Ascending aorta (tissue), 2 donors: ENCODE measurements at regions not wholly inside any gene's neighbourhood (a gene's known extent, or its start where the extent isn't known, plus 50 kb on each side); places are given as distances from the start of the nearest gene placed in this dataset.

Experiments
- DNase-seq, 2 donors: peaks; one replicate each; pipeline ENCODE4 v3.0.0-alpha.2; 2019; ENCODE audit warnings: low spot score in 2 of 2
- H3K27ac ChIP-seq, 2 donors: fragments of 200-600 bp; sonication (generic); one replicate each; pipeline ENCODE4 v1.5.1; 2016 to 2017; ENCODE audit warnings: mild to moderate bottlenecking in 1 of 2
- H3K27me3 ChIP-seq: fragments of 200-600 bp; sonication (generic); one replicate; pipeline ENCODE4 v1.5.1; 2017
- H3K36me3 ChIP-seq, 2 donors: fragments of 200-600 bp; sonication (generic); one replicate each; pipeline ENCODE4 v1.5.1; 2016
- H3K4me1 ChIP-seq, 2 donors: fragments of 200-600 bp; sonication (generic); one replicate each; pipeline ENCODE4 v1.5.1; 2016 to 2017; ENCODE audit warnings: mild to moderate bottlenecking in 1 of 2
- H3K4me3 ChIP-seq, 2 donors: fragments of 200-600 bp; sonication (generic); one replicate each; pipeline ENCODE4 v1.5.1; 2016 to 2017; ENCODE audit warnings: mild to moderate bottlenecking in 1 of 2
- H3K9me3 ChIP-seq, 2 donors: fragments of 200-600 bp; sonication (generic); one replicate each; pipeline ENCODE4 v1.5.1; 2016
- intact Hi-C: fragments of 100-400 bp; cut with DNase I; formaldehyde crosslinking; loops from one replicate; pipeline ENCODE4 v1.15.1; 2023
- TF ChIP-seq, protein P1 (sequence below), 3 experiments: fragments of 200-600 bp in 2 of 3; fragments of 450-650 bp in 1 of 3; sonication (generic) in 2 of 3; IDR thresholded peaks; one replicate each; pipeline ENCODE4 v1.5.1; 2016 to 2019; ENCODE audit warnings: antibody characterized with exemption in 3 of 3, mild to moderate bottlenecking in 1 of 3, moderate library complexity in 1 of 3

DNA sequence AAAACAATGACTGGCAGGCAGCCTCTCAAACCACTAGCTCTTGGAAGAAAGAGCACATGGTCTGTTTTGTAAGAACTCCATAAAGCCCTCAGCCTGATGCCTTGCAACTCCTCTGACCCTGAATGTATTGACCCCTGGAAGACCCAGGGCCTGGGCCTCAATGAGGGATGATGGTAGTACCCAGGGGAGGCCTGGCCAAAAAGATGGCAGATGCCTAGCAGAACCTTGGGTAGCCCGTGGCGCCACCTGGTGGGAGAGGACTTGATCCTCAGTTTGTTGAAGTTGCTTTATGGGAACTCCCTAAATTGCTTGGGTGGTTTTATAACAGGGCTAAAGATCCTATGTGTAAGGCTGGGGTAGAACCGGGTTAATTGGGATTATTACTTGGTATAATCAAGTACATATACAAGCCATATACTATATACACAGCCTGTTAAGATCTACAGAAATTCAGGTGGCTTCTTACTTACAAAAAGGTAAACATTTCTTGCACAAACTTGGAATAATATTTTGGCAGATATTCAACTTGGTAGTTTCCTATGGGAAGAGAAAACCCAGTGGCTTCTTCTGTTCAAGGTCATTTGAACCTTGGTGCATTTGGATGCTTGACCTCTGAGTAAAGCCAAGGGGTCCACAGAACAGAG is 95.8 kb upstream of the CACUL1 start:
- TF ChIP-seq, protein P1, sequence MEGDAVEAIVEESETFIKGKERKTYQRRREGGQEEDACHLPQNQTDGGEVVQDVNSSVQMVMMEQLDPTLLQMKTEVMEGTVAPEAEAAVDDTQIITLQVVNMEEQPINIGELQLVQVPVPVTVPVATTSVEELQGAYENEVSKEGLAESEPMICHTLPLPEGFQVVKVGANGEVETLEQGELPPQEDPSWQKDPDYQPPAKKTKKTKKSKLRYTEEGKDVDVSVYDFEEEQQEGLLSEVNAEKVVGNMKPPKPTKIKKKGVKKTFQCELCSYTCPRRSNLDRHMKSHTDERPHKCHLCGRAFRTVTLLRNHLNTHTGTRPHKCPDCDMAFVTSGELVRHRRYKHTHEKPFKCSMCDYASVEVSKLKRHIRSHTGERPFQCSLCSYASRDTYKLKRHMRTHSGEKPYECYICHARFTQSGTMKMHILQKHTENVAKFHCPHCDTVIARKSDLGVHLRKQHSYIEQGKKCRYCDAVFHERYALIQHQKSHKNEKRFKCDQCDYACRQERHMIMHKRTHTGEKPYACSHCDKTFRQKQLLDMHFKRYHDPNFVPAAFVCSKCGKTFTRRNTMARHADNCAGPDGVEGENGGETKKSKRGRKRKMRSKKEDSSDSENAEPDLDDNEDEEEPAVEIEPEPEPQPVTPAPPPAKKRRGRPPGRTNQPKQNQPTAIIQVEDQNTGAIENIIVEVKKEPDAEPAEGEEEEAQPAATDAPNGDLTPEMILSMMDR (IDR thresholded peaks at IDR 0.05): peak in 2 of 3 experiments; percentile 24 to 49
- Histone ChIP-seq H3K4me3 (no peak overlapping the region), H3K36me3 (no peaks in the 10 kb centered on the region), H3K4me1 (no peaks in the 10 kb centered on the region), H3K27me3 (no peaks in the 10 kb centered on the region), H3K27ac (no peak overlapping the region), H3K9me3 (no peaks in the 10 kb centered on the region)
- intact Hi-C loops: no loop called here
- DNase-seq: peak in 1 of 2 donors; percentile 69

DNA sequence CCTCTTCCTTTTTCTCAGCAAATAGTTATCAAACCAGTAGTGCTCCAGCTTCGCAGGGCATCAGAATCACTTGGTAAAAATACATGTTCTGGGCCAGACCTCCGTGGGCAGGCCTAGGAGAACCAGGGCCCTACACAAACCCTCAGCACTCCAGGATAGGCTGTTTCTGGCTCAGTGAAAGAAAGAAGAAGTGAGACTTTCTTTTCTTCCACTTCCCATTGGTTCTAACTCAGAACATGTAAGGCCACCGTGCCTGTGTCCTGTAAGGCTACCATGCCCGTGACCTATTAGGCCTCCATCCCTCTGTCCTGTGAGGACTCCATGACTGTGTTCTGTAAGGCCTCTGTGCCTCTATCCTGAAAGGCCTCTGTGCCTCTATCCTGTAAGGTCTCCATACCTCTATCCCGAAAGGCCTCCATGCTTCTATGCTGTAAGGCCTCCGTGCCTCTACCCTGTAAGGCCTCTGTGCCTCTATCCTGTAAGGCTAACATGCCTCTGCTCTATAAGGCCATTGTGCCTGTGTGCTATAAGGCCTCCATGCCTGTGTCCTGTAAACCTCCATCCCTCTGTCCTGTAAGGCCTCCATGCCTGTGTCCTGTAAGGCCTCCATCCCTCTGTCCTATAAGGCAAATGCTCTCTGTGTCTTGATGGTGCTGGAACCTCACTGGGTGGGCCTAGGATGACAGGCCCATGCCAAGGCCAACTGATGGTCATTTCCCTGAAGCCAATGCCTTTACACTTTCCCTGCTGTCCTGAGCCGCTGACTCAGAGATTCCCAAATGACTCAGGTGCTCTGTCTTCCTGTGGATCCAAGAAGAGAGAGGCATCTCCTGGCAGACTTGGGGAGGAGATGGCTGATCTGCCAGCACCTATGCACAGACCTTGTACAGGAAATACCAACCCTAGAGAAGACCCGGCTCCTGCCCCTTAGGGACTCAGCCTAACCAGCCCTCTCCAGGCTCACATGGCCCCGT is 96.6 kb upstream of the CACUL1 start:
- Histone ChIP-seq H3K4me3 (no peak overlapping the region), H3K4me1 (no peaks in the 10 kb centered on the region), H3K36me3 (no peaks in the 10 kb centered on the region), H3K9me3 (no peaks in the 10 kb centered on the region), H3K27me3 (no peaks in the 10 kb centered on the region), H3K27ac (no peak overlapping the region)
- intact Hi-C loops: no loop called here
- TF ChIP-seq, protein P1 (IDR thresholded peaks at IDR 0.05): no peak
- no peak for DNase-seq

DNA sequence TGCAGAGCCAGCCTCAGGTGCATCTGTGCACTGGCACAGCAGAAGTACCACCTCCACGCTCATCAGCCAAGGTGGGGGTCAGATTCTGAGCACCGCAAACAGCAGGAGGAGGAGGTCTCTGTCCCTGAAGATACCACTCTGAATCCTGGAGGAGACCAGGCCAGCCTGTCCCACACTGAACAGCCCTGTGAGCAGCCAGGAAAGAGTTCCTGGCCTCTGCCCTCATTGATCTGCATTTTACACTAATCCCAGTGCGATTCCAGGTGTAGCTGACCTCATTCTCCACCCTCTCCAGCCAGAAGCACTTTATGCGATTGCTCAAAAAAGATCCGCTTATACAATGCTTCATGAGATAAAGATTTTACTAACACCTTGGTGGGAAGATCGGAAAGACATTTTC is 99.1 kb upstream of the CACUL1 start:
- Histone ChIP-seq H3K9me3 (no peaks in the 10 kb centered on the region), H3K27ac (no peak overlapping the region), H3K27me3 (no peaks in the 10 kb centered on the region), H3K4me1 (no peaks in the 10 kb centered on the region), H3K4me3 (no peak overlapping the region), H3K36me3 (no peaks in the 10 kb centered on the region)
- intact Hi-C loops: no loop called here
- TF ChIP-seq, protein P1 (IDR thresholded peaks at IDR 0.05): no peak
- no peak for DNase-seq

DNA sequence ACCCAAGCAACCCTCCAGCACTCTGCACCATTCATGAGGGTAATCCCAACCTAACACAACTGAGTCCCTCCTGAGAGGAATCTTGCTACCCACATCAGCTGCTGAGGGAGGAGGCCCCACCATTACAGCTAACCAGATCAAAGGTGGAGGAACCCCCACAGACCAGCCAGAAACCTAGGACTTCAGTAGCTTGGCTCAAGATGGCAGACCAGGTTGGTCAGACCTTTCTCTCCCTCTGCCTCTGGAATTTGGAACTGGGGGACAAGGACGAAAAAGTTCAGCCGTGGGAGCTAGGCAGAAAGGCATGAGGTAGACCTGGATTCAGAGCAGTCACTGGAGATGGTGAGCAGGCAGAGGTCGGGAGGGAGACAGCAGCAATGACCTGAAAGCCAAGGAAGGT is 101.3 kb upstream of the CACUL1 start:
- DNase-seq: no peak
- Histone ChIP-seq H3K4me3 (no peak overlapping the region), H3K9me3 (no peaks in the 10 kb centered on the region)

DNA sequence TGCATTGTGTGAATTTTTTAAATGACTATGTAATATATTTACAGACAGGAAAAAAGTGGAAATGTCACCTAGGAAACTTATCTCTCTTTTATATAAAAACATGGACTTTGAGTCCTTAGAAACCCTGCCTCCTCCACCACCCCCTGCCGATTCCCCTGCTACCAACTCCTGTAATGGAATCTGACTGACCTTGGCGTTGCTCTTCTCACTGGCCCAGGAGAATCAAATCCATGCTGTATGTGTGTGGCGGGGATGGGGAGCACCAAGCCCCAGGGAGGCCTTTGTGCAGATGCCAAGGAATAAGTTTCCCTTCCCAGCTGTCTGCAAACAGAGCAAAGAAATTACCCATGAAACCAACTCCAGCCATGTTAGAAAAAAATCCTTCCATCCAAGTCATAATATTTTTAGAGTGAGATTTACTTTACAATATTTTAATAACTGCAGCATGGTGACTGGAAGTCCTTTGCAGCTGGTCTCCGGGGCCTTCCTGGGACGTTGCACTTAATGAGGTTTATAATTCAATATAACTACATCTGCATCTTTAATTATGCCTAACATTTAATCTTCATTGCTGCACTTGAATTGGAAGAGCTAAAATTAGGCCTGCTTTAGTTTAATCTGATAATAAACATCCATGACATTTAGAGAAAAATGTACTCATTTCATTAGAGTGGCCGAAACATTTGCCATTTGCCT is 111.4 kb upstream of the CACUL1 start:
- no peak for DNase-seq
- H3K4me3 ChIP-seq: no peak overlapping the region
- intact Hi-C loops: no loop called here

More for the DNA sequence above, 101.3 kb upstream of the CACUL1 start:
- H3K36me3 ChIP-seq: no peaks in the 10 kb centered on the region
- TF ChIP-seq, protein P1 (IDR thresholded peaks at IDR 0.05): no peak
- no peaks in the 10 kb centered on the region for H3K27me3 ChIP-seq
- intact Hi-C loops: no loop called here
- no peaks in the 10 kb centered on the region for H3K4me1 ChIP-seq
- no peak overlapping the region for H3K27ac ChIP-seq

More for the DNA sequence above, 111.4 kb upstream of the CACUL1 start:
- TF ChIP-seq, protein P1 (IDR thresholded peaks at IDR 0.05): no peak
- H3K9me3 ChIP-seq: no peaks in the 10 kb centered on the region
- H3K36me3 ChIP-seq: no peaks in the 10 kb centered on the region
- H3K4me1 ChIP-seq: peaks cover 0 to 7% of the 10 kb centered on the region in 2 donors
- no peaks in the 10 kb centered on the region for H3K27me3 ChIP-seq
- no peak overlapping the region for H3K27ac ChIP-seq
